ENCODE measurements at regions not wholly inside any gene's neighbourhood (a gene's known extent, or its start where the extent isn't known, plus 50 kb on each side); places are given as distances from the start of the nearest gene placed in this dataset.
"Not testable (repeated sequence)": the region's sequence is repeated elsewhere in the genome, so short reads cannot be mapped to it uniquely, and the experiment has no call there.

- no peak for DNase-seq
Observed at GRCh38 chrX:12060489-12061260, 77.6 kb upstream of the FRMPD4 start.

GRCh38 chrX:12065251-12065650 is 73.0 kb upstream of the FRMPD4 start:
- peak; percentile 3 for DNase-seq

GRCh38 chrX:12076046-12076445 is 62.2 kb upstream of the FRMPD4 start:
- DNase-seq: peak; percentile 7

- peak; percentile 73 for DNase-seq
Observed at GRCh38 chrX:12080265-12080664, 58.0 kb upstream of the FRMPD4 start.

- DNase-seq: not testable (repeated sequence)
Observed at GRCh38 chrX:12082959-12083358, 55.3 kb upstream of the FRMPD4 start.

Measured in NCI-H82 (cell line).